ENCODE measurements at regions not wholly inside any gene's neighbourhood (a gene's known extent, or its start where the extent isn't known, plus 50 kb on each side); places are given as distances from the start of the nearest gene placed in this dataset.

DNA sequence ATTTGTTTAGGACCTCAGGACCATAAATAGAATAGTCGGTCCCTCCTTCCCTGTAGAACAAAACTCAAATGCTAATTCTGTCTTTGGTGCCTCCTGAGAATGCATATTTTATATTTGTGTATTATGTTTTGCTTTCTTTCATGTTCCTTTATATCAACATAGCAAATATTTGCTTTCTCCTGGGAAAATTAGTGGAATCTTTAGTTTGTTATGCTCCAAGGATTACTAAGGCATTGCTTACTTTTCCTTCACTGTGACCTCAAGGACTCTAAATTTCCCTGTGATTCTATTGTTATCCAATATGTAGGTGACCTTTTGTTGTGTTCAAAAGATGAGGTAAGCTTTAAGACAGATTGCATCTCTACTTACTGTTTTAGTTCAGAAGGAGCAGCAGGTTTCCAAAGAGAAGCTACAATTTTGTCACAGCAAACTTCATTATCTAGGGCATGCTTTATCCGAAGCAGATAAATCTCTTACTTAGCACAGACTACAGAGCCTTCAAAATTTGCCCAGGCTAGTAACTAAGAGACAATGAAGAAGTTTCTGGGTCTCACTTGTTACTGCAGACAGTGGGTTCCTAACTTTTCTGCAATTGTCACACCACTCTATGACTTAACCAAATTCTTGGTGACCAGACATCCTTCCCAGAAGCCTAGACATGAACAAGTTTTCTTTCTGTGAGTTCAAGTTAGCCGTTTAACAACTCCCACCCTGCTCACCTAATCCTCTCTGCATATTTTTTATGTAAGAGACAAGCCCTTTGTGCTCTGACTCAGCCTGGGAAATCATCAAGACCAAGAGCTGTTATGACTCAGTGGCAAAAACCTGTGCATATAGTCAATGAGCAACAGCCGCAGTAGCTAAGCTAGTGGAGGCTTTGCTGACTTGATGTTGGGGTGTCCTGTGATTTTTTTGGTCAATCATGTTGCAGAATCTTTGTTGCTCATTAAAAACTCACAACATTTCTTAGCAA, 378.8 kb downstream of the QKI start:
- TF ChIP-seq CTCF (IDR thresholded peaks at IDR 0.05; ENCODE audit: unreplicated experiment) = no peak
- Mint-ChIP-seq H3K4me1 (ENCODE audit: insufficient read depth, unreplicated experiment) (peaks cover 35% of the 10 kb centered on the region), H3K27ac (ENCODE audit: low read depth, unreplicated experiment) (peak overlapping the region; percentile 37), H3K9me3 (ENCODE audit: unreplicated experiment) (peaks cover 16% of the 10 kb centered on the region), H3K36me3 (ENCODE audit: insufficient read depth, unreplicated experiment) (no peaks in the 10 kb centered on the region), H3K4me3 (ENCODE audit: unreplicated experiment) (peak overlapping the region; percentile 11), H3K27me3 (ENCODE audit: insufficient read depth, unreplicated experiment) (no peaks in the 10 kb centered on the region)
- CTCF ChIA-PET = no interaction called here
- BruUV-seq (replicated peaks) = no TSS peak
- intact Hi-C loops (cut with micrococcal nuclease) = loop anchor here (10.0 kb wide), 1 partner anchor 368 kb away; no protein-coding TSS in a partner anchor
- POLR2A ChIA-PET = interaction anchor here (0.6 to 1.3 kb wide), 6 partner anchors 10 to 164 kb away, joined by 3 to 6 read pairs (median 4); no protein-coding TSS in a partner anchor
- DNase-seq (ENCODE audit: unreplicated experiment) = peak; percentile 86

- intact Hi-C loops (cut with micrococcal nuclease) = loop anchor here (10.0 kb wide), 1 partner anchor 366 kb away; no protein-coding TSS in a partner anchor
- Mint-ChIP-seq H3K27me3 (ENCODE audit: insufficient read depth, unreplicated experiment) (no peaks in the 10 kb centered on the region), H3K4me3 (ENCODE audit: unreplicated experiment) (peak overlapping the region; percentile 4), H3K4me1 (ENCODE audit: insufficient read depth, unreplicated experiment) (peaks cover 58% of the 10 kb centered on the region), H3K36me3 (ENCODE audit: insufficient read depth, unreplicated experiment) (no peaks in the 10 kb centered on the region), H3K9me3 (ENCODE audit: unreplicated experiment) (peaks cover 8% of the 10 kb centered on the region), H3K27ac (ENCODE audit: low read depth, unreplicated experiment) (peak overlapping the region; percentile 28)
- ChIA-PET POLR2A (interaction anchor here (0.6 to 1.7 kb wide), 10 partner anchors 11 to 374 kb away, joined by 3 to 5 read pairs (median 3); no protein-coding TSS in a partner anchor), CTCF (interaction anchor here (0.5 to 0.8 kb wide), 2 partner anchors 14 to 609 kb away, joined by 3 read pairs; no protein-coding TSS in a partner anchor)
- TF ChIP-seq CTCF (IDR thresholded peaks at IDR 0.05; ENCODE audit: unreplicated experiment) = no peak
- DNase-seq (ENCODE audit: unreplicated experiment) = peak; percentile 52
- BruUV-seq (replicated peaks) = no TSS peak
Observed at GRCh38 chr6:163790266-163790840, 375.8 kb downstream of the QKI start.

GRCh38 chr6:163789199-163789810, 374.8 kb downstream of the QKI start:
- CTCF ChIA-PET = interaction anchor here (0.8 kb wide), 1 partner anchor 13 kb away, joined by 3 read pairs; no protein-coding TSS in a partner anchor
- DNase-seq (ENCODE audit: unreplicated experiment) = no peak
- Mint-ChIP-seq H3K27ac (ENCODE audit: low read depth, unreplicated experiment) (peak overlapping the region; percentile 86), H3K36me3 (ENCODE audit: insufficient read depth, unreplicated experiment) (no peaks in the 10 kb centered on the region), H3K27me3 (ENCODE audit: insufficient read depth, unreplicated experiment) (no peaks in the 10 kb centered on the region), H3K4me3 (ENCODE audit: unreplicated experiment) (no peak overlapping the region), H3K4me1 (ENCODE audit: insufficient read depth, unreplicated experiment) (peaks cover 58% of the 10 kb centered on the region), H3K9me3 (ENCODE audit: unreplicated experiment) (peaks cover 8% of the 10 kb centered on the region)
- intact Hi-C loops (cut with micrococcal nuclease) = no loop called here
- no TSS peak for BruUV-seq (replicated peaks)
- TF ChIP-seq CTCF (IDR thresholded peaks at IDR 0.05; ENCODE audit: unreplicated experiment) = no peak
- POLR2A ChIA-PET = interaction anchor here (1.3 to 1.4 kb wide), 2 partner anchors 43 to 373 kb away, joined by 3 to 4 read pairs; no protein-coding TSS in a partner anchor
